ENCODE measurements at regions not wholly inside any gene's neighbourhood (a gene's known extent, or its start where the extent isn't known, plus 50 kb on each side); places are given as distances from the start of the nearest gene placed in this dataset.

- no peak overlapping the region for H3K4me3 ChIP-seq (ENCODE audit: low read depth in 1 of 2, low read length in 2 of 2)
- no peak overlapping the region for H3K9ac ChIP-seq (ENCODE audit: low read depth in 1 of 2, low read length in 2 of 2)
- no peaks in the 10 kb centered on the region for H3K27me3 ChIP-seq (ENCODE audit: control insufficient read depth in 1 of 2, insufficient read depth in 2 of 2, low read length in 2 of 2)
- no peaks in the 10 kb centered on the region for H3K4me1 ChIP-seq (ENCODE audit: control insufficient read depth in 1 of 2, insufficient read depth in 2 of 2, low read length in 2 of 2)
- H3K36me3 ChIP-seq (ENCODE audit: control insufficient read depth in 1 of 2, insufficient read depth in 2 of 2, low read length in 2 of 2), result no peaks in the 10 kb centered on the region
- no peaks in the 10 kb centered on the region for H3K9me3 ChIP-seq (ENCODE audit: control insufficient read depth in 1 of 2, low read length in 2 of 2)
- no peak overlapping the region for H3K27ac ChIP-seq (ENCODE audit: low read depth, low read length)
These were observed 427.4 kb downstream of the AACS start for GRCh38 chr12:125492354-125493270.

GRCh38 chr12:125493704-125494308 lies 428.6 kb downstream of the AACS start:
- Histone ChIP-seq H3K4me1 (ENCODE audit: control insufficient read depth in 1 of 2, insufficient read depth in 2 of 2, low read length in 2 of 2) (no peaks in the 10 kb centered on the region), H3K9ac (ENCODE audit: low read depth in 1 of 2, low read length in 2 of 2) (no peak overlapping the region), H3K4me3 (ENCODE audit: low read depth in 1 of 2, low read length in 2 of 2) (no peak overlapping the region), H3K36me3 (ENCODE audit: control insufficient read depth in 1 of 2, insufficient read depth in 2 of 2, low read length in 2 of 2) (no peaks in the 10 kb centered on the region), H3K9me3 (ENCODE audit: control insufficient read depth in 1 of 2, low read length in 2 of 2) (no peaks in the 10 kb centered on the region), H3K27ac (ENCODE audit: low read depth, low read length) (no peak overlapping the region), H3K27me3 (ENCODE audit: control insufficient read depth in 1 of 2, insufficient read depth in 2 of 2, low read length in 2 of 2) (no peaks in the 10 kb centered on the region)

GRCh38 chr12:125503128-125503527 lies 437.9 kb downstream of the AACS start:
- H3K27ac ChIP-seq (ENCODE audit: low read depth, low read length), result no peak overlapping the region
- no peaks in the 10 kb centered on the region for H3K9me3 ChIP-seq (ENCODE audit: control insufficient read depth in 1 of 2, low read length in 2 of 2)
- no peak overlapping the region for H3K4me3 ChIP-seq (ENCODE audit: low read depth in 1 of 2, low read length in 2 of 2)
- H3K36me3 ChIP-seq (ENCODE audit: control insufficient read depth in 1 of 2, insufficient read depth in 2 of 2, low read length in 2 of 2), result no peaks in the 10 kb centered on the region
- no peak overlapping the region for H3K9ac ChIP-seq (ENCODE audit: low read depth in 1 of 2, low read length in 2 of 2)
- H3K4me1 ChIP-seq (ENCODE audit: control insufficient read depth in 1 of 2, insufficient read depth in 2 of 2, low read length in 2 of 2), result no peaks in the 10 kb centered on the region
- H3K27me3 ChIP-seq (ENCODE audit: control insufficient read depth in 1 of 2, insufficient read depth in 2 of 2, low read length in 2 of 2), result no peaks in the 10 kb centered on the region

- Histone ChIP-seq H3K36me3 (ENCODE audit: control insufficient read depth in 1 of 2, insufficient read depth in 2 of 2, low read length in 2 of 2) (no peaks in the 10 kb centered on the region), H3K9ac (ENCODE audit: low read depth in 1 of 2, low read length in 2 of 2) (no peak overlapping the region), H3K27me3 (ENCODE audit: control insufficient read depth in 1 of 2, insufficient read depth in 2 of 2, low read length in 2 of 2) (no peaks in the 10 kb centered on the region), H3K27ac (ENCODE audit: low read depth, low read length) (no peak overlapping the region), H3K9me3 (ENCODE audit: control insufficient read depth in 1 of 2, low read length in 2 of 2) (no peaks in the 10 kb centered on the region), H3K4me1 (ENCODE audit: control insufficient read depth in 1 of 2, insufficient read depth in 2 of 2, low read length in 2 of 2) (no peaks in the 10 kb centered on the region), H3K4me3 (ENCODE audit: low read depth in 1 of 2, low read length in 2 of 2) (no peak overlapping the region)
These were observed 444.0 kb downstream of the AACS start for GRCh38 chr12:125509195-125509594.

DNA sequence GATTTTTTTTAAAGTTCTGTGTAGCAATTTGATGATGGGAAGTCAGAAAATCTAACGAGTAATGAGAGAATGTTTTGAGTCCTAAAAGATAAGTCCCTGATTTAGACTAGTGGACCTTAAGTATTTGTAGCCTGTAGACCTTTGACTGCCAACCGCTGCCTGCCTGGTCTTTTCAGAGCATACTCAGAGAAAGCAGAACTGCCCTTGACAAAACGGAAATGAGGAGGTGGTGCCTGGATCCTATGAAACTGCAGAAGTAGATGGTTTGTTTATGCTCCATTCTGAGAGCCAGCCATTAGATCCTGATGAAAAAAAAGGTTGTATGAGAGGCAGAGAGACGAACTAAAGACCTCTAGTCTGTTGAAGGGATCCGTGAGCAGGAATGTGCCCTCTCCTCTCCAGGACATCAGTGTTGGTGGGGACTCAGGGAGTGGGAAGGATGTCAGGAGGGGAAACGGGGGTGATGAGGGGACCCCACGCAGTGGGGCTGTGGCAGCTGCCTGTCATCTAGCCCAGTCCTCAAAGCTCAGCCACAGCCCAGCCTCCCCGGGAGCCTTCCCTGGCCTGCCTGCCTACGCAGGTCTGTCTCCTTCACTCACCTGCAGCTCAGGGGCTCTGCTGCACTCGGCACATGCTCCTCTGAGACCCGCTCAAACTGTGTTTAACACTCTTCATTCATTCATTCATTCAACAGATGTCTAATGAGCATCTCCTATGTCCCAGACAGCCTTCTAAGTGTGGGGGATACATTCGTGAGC lies 447.5 kb downstream of the AACS start:
- Histone ChIP-seq H3K27ac (ENCODE audit: low read depth, low read length) (no peak overlapping the region), H3K9ac (ENCODE audit: low read depth in 1 of 2, low read length in 2 of 2) (no peak overlapping the region), H3K27me3 (ENCODE audit: control insufficient read depth in 1 of 2, insufficient read depth in 2 of 2, low read length in 2 of 2) (no peaks in the 10 kb centered on the region), H3K4me1 (ENCODE audit: control insufficient read depth in 1 of 2, insufficient read depth in 2 of 2, low read length in 2 of 2) (no peaks in the 10 kb centered on the region), H3K36me3 (ENCODE audit: control insufficient read depth in 1 of 2, insufficient read depth in 2 of 2, low read length in 2 of 2) (no peaks in the 10 kb centered on the region), H3K9me3 (ENCODE audit: control insufficient read depth in 1 of 2, low read length in 2 of 2) (no peaks in the 10 kb centered on the region), H3K4me3 (ENCODE audit: low read depth in 1 of 2, low read length in 2 of 2) (no peak overlapping the region)

GRCh38 chr12:125515887-125516286 lies 450.7 kb downstream of the AACS start:
- Histone ChIP-seq H3K27ac (ENCODE audit: low read depth, low read length) (no peak overlapping the region), H3K27me3 (ENCODE audit: control insufficient read depth in 1 of 2, insufficient read depth in 2 of 2, low read length in 2 of 2) (no peaks in the 10 kb centered on the region), H3K9me3 (ENCODE audit: control insufficient read depth in 1 of 2, low read length in 2 of 2) (no peaks in the 10 kb centered on the region), H3K4me1 (ENCODE audit: control insufficient read depth in 1 of 2, insufficient read depth in 2 of 2, low read length in 2 of 2) (no peaks in the 10 kb centered on the region), H3K9ac (ENCODE audit: low read depth in 1 of 2, low read length in 2 of 2) (no peak overlapping the region), H3K4me3 (ENCODE audit: low read depth in 1 of 2, low read length in 2 of 2) (no peak overlapping the region), H3K36me3 (ENCODE audit: control insufficient read depth in 1 of 2, insufficient read depth in 2 of 2, low read length in 2 of 2) (no peaks in the 10 kb centered on the region)

- H3K27ac ChIP-seq (ENCODE audit: low read depth, low read length), result no peak overlapping the region
- H3K36me3 ChIP-seq (ENCODE audit: control insufficient read depth in 1 of 2, insufficient read depth in 2 of 2, low read length in 2 of 2), result no peaks in the 10 kb centered on the region
- H3K4me1 ChIP-seq (ENCODE audit: control insufficient read depth in 1 of 2, insufficient read depth in 2 of 2, low read length in 2 of 2), result no peaks in the 10 kb centered on the region
- no peak overlapping the region for H3K4me3 ChIP-seq (ENCODE audit: low read depth in 1 of 2, low read length in 2 of 2)
- no peaks in the 10 kb centered on the region for H3K27me3 ChIP-seq (ENCODE audit: control insufficient read depth in 1 of 2, insufficient read depth in 2 of 2, low read length in 2 of 2)
- H3K9ac ChIP-seq (ENCODE audit: low read depth in 1 of 2, low read length in 2 of 2), result no peak overlapping the region
- H3K9me3 ChIP-seq (ENCODE audit: control insufficient read depth in 1 of 2, low read length in 2 of 2), result peaks cover 0 to 12% of the 10 kb centered on the region in 2 donors
These were observed 452.8 kb downstream of the AACS start for GRCh38 chr12:125518074-125518473.

GRCh38 chr12:125519026-125519651 lies 453.9 kb downstream of the AACS start:
- Histone ChIP-seq H3K9ac (ENCODE audit: low read depth in 1 of 2, low read length in 2 of 2) (no peak overlapping the region), H3K27me3 (ENCODE audit: control insufficient read depth in 1 of 2, insufficient read depth in 2 of 2, low read length in 2 of 2) (no peaks in the 10 kb centered on the region), H3K9me3 (ENCODE audit: control insufficient read depth in 1 of 2, low read length in 2 of 2) (peaks cover 0 to 12% of the 10 kb centered on the region in 2 donors), H3K4me1 (ENCODE audit: control insufficient read depth in 1 of 2, insufficient read depth in 2 of 2, low read length in 2 of 2) (no peaks in the 10 kb centered on the region), H3K36me3 (ENCODE audit: control insufficient read depth in 1 of 2, insufficient read depth in 2 of 2, low read length in 2 of 2) (no peaks in the 10 kb centered on the region), H3K4me3 (ENCODE audit: low read depth in 1 of 2, low read length in 2 of 2) (no peak overlapping the region), H3K27ac (ENCODE audit: low read depth, low read length) (no peak overlapping the region)

DNA sequence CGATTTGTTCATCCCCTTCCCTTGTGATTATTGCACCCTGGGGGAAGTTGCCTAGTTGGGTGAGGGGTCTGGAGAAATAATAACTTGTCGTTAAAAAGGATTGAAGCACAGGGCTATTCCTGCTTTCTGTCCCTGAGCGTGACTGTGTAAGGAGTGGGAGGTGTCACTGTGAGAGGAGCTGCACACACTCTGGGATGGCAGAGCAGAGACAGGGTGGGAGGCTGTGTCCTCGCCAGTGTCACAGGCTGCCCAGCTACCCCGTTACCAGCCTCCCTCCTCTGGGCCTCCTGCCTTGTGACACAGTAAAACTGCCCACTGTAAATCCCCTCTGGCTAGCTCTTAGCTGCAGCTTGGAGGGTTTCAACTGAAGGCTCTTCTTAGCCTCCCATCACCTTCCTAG lies 460.6 kb downstream of the AACS start:
- Histone ChIP-seq H3K27ac (ENCODE audit: low read depth, low read length) (no peak overlapping the region), H3K4me3 (ENCODE audit: low read depth in 1 of 2, low read length in 2 of 2) (no peak overlapping the region), H3K9ac (ENCODE audit: low read depth in 1 of 2, low read length in 2 of 2) (no peak overlapping the region)

More for the DNA sequence above, 460.6 kb downstream of the AACS start:
- no peaks in the 10 kb centered on the region for H3K36me3 ChIP-seq (ENCODE audit: control insufficient read depth in 1 of 2, insufficient read depth in 2 of 2, low read length in 2 of 2)
- no peaks in the 10 kb centered on the region for H3K27me3 ChIP-seq (ENCODE audit: control insufficient read depth in 1 of 2, insufficient read depth in 2 of 2, low read length in 2 of 2)
- no peaks in the 10 kb centered on the region for H3K4me1 ChIP-seq (ENCODE audit: control insufficient read depth in 1 of 2, insufficient read depth in 2 of 2, low read length in 2 of 2)
- peaks cover 0 to 12% of the 10 kb centered on the region in 2 donors for H3K9me3 ChIP-seq (ENCODE audit: control insufficient read depth in 1 of 2, low read length in 2 of 2)
